ENCODE measurements at regions not wholly inside any gene's neighbourhood (a gene's known extent, or its start where the extent isn't known, plus 50 kb on each side); places are given as distances from the start of the nearest gene placed in this dataset.

DNA sequence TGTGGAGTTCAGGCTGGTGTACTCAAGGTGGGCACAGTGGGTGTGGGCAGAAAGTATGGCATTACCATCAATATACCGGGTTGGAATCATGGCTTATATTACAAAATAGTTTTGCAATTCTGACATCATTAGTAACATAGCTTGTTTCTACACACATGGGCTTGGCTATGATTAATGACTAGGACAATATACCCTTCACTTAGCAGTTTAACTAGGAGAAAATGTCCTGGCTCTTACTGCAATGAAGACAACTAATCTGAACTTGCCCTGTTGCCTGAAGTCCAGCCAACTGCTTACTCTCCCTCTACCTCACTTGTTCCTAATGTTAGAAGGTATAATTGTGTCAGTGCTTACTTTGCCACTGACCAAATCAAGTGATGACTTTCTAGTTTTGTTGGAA is 612.5 kb downstream of the EFNA5 start:
- Histone ChIP-seq H3K18ac (ENCODE audit: low read depth, low read length) (no peak overlapping the region), H3K4me2 (ENCODE audit: low read depth, low read length) (no peak overlapping the region), H4K91ac (ENCODE audit: insufficient read depth, low read depth, low read length) (no peak overlapping the region), H3K23ac (ENCODE audit: low read depth, low read length) (no peak overlapping the region), H3K79me1 (ENCODE audit: low read depth in 1 of 2, low read length in 2 of 2) (no peaks in the 10 kb centered on the region), H2AK9ac (replicated peaks; ENCODE audit: low read depth, low read length, poor library complexity) (no peak overlapping the region), H3K56ac (ENCODE audit: extremely low read depth, insufficient read depth, low read length) (no peak overlapping the region), H3K9ac (ENCODE audit: low read depth, low read length) (no peak overlapping the region), H2BK5ac (ENCODE audit: low read depth, low read length, poor library complexity, severe bottlenecking) (no peak overlapping the region), H3K27me3 (ENCODE audit: control insufficient read depth, insufficient read depth, low read length) (no peaks in the 10 kb centered on the region), H3K27ac (ENCODE audit: insufficient read depth, low read length) (no peak overlapping the region), H2BK120ac (ENCODE audit: low read depth, low read length) (no peak overlapping the region), H3K9me1 (ENCODE audit: insufficient read depth, low read length) (no peaks in the 10 kb centered on the region), H3K14ac (replicated peaks; ENCODE audit: low read depth, low read length) (no peak overlapping the region), H2BK15ac (ENCODE audit: low read depth, low read length) (no peak overlapping the region), H4K5ac (ENCODE audit: low read depth, low read length) (no peak overlapping the region), H4K20me1 (ENCODE audit: insufficient read depth, low read length) (no peaks in the 10 kb centered on the region), H3K36me3 (ENCODE audit: control insufficient read depth, insufficient read depth, low read length) (no peaks in the 10 kb centered on the region), H3K4ac (ENCODE audit: low read depth, low read length) (no peak overlapping the region), H3K9me3 (ENCODE audit: control insufficient read depth, insufficient read depth, low read length) (no peaks in the 10 kb centered on the region), H2AK5ac (ENCODE audit: low read depth, low read length) (no peak overlapping the region), H3K4me1 (ENCODE audit: control insufficient read depth, insufficient read depth, low read length) (no peaks in the 10 kb centered on the region), H2BK20ac (ENCODE audit: low read depth, low read length) (no peak overlapping the region), H3K4me3 (ENCODE audit: insufficient read depth, low read depth, low read length) (no peak overlapping the region), H4K8ac (ENCODE audit: low read depth in 2 of 2, low read length in 2 of 2) (no peak overlapping the region), H2AFZ (replicated peaks; ENCODE audit: low read length, poor library complexity) (no peak overlapping the region)
- ChIA-PET POLR2A (ENCODE audit: unreplicated experiment) (no interaction called here), CTCF (no interaction called here)
- no CpG with 5 or more reads among the region's 1 CpG for WGBS, 2 experiments (ENCODE audit: extremely low coverage in 2 of 2, insufficient read length in 1 of 2)
- ATAC-seq (ENCODE audit: low read depth), result no peak
- no peak for TF ChIP-seq RAD21 (IDR thresholded peaks at IDR 0.05; ENCODE audit: low read length)
- TF ChIP-seq POLR2A (IDR thresholded peaks at IDR 0.05; ENCODE audit: low read depth, low read length), result no peak
- no peak for TF ChIP-seq RFX5 (IDR thresholded peaks at IDR 0.05; ENCODE audit: low read depth, low read length)
- no peak for TF ChIP-seq FOS (IDR thresholded peaks at IDR 0.05; ENCODE audit: low read depth, low read length)
- no peak for TF ChIP-seq NFE2L2 (IDR thresholded peaks at IDR 0.05; ENCODE audit: low read depth, low read length)
- TF ChIP-seq, protein P1, sequence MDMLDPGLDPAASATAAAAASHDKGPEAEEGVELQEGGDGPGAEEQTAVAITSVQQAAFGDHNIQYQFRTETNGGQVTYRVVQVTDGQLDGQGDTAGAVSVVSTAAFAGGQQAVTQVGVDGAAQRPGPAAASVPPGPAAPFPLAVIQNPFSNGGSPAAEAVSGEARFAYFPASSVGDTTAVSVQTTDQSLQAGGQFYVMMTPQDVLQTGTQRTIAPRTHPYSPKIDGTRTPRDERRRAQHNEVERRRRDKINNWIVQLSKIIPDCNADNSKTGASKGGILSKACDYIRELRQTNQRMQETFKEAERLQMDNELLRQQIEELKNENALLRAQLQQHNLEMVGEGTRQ (IDR thresholded peaks at IDR 0.05; ENCODE audit: low read depth, low read length), result no peak
- no peak for TF ChIP-seq MXI1 (IDR thresholded peaks at IDR 0.05; ENCODE audit: borderline replicate concordance, low read depth, low read length)
- TF ChIP-seq SMC3 (IDR thresholded peaks at IDR 0.05; ENCODE audit: low read depth, low read length), result no peak
- no peak for TF ChIP-seq MAFK (IDR thresholded peaks at IDR 0.05; ENCODE audit: low read depth, low read length)
- no peak for TF ChIP-seq CEBPB (IDR thresholded peaks at IDR 0.05; ENCODE audit: low read depth, low read length)
- no peak for TF ChIP-seq BHLHE40 (IDR thresholded peaks at IDR 0.05; ENCODE audit: low read depth, low read length)
- no peak for TF ChIP-seq MAZ (IDR thresholded peaks at IDR 0.05; ENCODE audit: borderline replicate concordance, low read depth, low read length)
- TF ChIP-seq RCOR1 (IDR thresholded peaks at IDR 0.05; ENCODE audit: insufficient replicate concordance, low read length), result no peak
- TF ChIP-seq, protein P2, sequence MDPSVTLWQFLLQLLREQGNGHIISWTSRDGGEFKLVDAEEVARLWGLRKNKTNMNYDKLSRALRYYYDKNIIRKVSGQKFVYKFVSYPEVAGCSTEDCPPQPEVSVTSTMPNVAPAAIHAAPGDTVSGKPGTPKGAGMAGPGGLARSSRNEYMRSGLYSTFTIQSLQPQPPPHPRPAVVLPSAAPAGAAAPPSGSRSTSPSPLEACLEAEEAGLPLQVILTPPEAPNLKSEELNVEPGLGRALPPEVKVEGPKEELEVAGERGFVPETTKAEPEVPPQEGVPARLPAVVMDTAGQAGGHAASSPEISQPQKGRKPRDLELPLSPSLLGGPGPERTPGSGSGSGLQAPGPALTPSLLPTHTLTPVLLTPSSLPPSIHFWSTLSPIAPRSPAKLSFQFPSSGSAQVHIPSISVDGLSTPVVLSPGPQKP (IDR thresholded peaks at IDR 0.05; ENCODE audit: borderline replicate concordance, low read depth, low read length), result no peak
- TF ChIP-seq, protein P3, sequence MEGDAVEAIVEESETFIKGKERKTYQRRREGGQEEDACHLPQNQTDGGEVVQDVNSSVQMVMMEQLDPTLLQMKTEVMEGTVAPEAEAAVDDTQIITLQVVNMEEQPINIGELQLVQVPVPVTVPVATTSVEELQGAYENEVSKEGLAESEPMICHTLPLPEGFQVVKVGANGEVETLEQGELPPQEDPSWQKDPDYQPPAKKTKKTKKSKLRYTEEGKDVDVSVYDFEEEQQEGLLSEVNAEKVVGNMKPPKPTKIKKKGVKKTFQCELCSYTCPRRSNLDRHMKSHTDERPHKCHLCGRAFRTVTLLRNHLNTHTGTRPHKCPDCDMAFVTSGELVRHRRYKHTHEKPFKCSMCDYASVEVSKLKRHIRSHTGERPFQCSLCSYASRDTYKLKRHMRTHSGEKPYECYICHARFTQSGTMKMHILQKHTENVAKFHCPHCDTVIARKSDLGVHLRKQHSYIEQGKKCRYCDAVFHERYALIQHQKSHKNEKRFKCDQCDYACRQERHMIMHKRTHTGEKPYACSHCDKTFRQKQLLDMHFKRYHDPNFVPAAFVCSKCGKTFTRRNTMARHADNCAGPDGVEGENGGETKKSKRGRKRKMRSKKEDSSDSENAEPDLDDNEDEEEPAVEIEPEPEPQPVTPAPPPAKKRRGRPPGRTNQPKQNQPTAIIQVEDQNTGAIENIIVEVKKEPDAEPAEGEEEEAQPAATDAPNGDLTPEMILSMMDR (conservative IDR thresholded peaks at IDR 0.05; ENCODE audit: low read depth, low read length), result no peak
- no peak for TF ChIP-seq CHD1 (IDR thresholded peaks at IDR 0.05; ENCODE audit: low read depth, low read length)
- no TSS peak for BruUV-seq (replicated peaks)
- intact Hi-C loops (cut with micrococcal nuclease) (no loop called here), dilution Hi-C loops (cut with HindIII; ENCODE audit: low sequenced_read_pairs, unreplicated experiment) (no loop called here), in situ Hi-C loops (cut with MboI; ENCODE audit: low sequenced_read_pairs) (no loop called here)
- DNase-seq, result no peak

All from IMR-90 (cell line).